Right atrium auricular region (tissue), 2 donors: ENCODE measurements at regions not wholly inside any gene's neighbourhood (a gene's known extent, or its start where the extent isn't known, plus 50 kb on each side); places are given as distances from the start of the nearest gene placed in this dataset.

Experiments used
- DNase-seq: peaks from one replicate; pipeline ENCODE4 v3.0.0-alpha.2; 2019; ENCODE audit warnings: low spot score
- H3K27ac ChIP-seq, 2 donors: fragments of 200-600 bp; sonication (generic); 1 replicate in 1 of 2; 2 replicates in 1 of 2; pipeline ENCODE4 v1.5.1; 2016 to 2019
- H3K27me3 ChIP-seq, 2 donors: fragments of 200-600 bp; sonication (generic); one replicate each; pipeline versions ENCODE4 v1.5.1 to v1.6.0; 2017 to 2019
- H3K36me3 ChIP-seq: fragments of 200-600 bp; sonication (generic); one replicate; pipeline ENCODE4 v1.5.1; 2016
- H3K4me1 ChIP-seq, 2 donors: fragments of 200-600 bp; sonication (generic); one replicate each; pipeline versions ENCODE4 v1.5.1 to v1.6.0; 2017 to 2019
- H3K4me3 ChIP-seq, 2 donors: fragments of 200-600 bp; sonication (generic); 1 replicate in 1 of 2; 2 replicates in 1 of 2; pipeline ENCODE4 v1.5.1; 2017 to 2019; ENCODE audit warnings: mild to moderate bottlenecking in 1 of 2, moderate library complexity in 1 of 2
- H3K9me3 ChIP-seq, 2 donors: fragments of 200-600 bp; sonication (generic); one replicate each; pipeline ENCODE4 v1.5.1; 2019
- CTCF ChIP-seq, 2 donors: fragments of 200-600 bp; sonication (generic); IDR thresholded peaks; one replicate each; pipeline ENCODE4 v1.5.1; 2019; ENCODE audit warnings: antibody characterized with exemption in 2 of 2

- no peak overlapping the region for H3K27ac ChIP-seq
- TF ChIP-seq CTCF (IDR thresholded peaks at IDR 0.05): no peak
- DNase-seq: no peak
- no peak overlapping the region for H3K4me3 ChIP-seq
- no peaks in the 10 kb centered on the region for H3K4me1 ChIP-seq
- H3K27me3 ChIP-seq: no peaks in the 10 kb centered on the region
- no peaks in the 10 kb centered on the region for H3K9me3 ChIP-seq
- H3K36me3 ChIP-seq: no peaks in the 10 kb centered on the region
Observed at GRCh38 chr10:88033385-88033784, 170.0 kb downstream of the PTEN start.

- no peak for DNase-seq
- Histone ChIP-seq H3K4me3 (no peak overlapping the region), H3K27me3 (no peaks in the 10 kb centered on the region), H3K27ac (no peak overlapping the region), H3K9me3 (no peaks in the 10 kb centered on the region), H3K4me1 (no peaks in the 10 kb centered on the region), H3K36me3 (no peaks in the 10 kb centered on the region)
- no peak for TF ChIP-seq CTCF (IDR thresholded peaks at IDR 0.05)
Observed at GRCh38 chr10:88033793-88034192, 170.4 kb downstream of the PTEN start.

GRCh38 chr10:88036126-88036525 lies 172.7 kb downstream of the PTEN start:
- no peaks in the 10 kb centered on the region for H3K27me3 ChIP-seq
- H3K36me3 ChIP-seq: no peaks in the 10 kb centered on the region
- H3K27ac ChIP-seq: no peak overlapping the region
- H3K9me3 ChIP-seq: no peaks in the 10 kb centered on the region
- peaks cover 0 to 3% of the 10 kb centered on the region in 2 donors for H3K4me1 ChIP-seq
- no peak for TF ChIP-seq CTCF (IDR thresholded peaks at IDR 0.05)
- H3K4me3 ChIP-seq: no peak overlapping the region
- no peak for DNase-seq

GRCh38 chr10:88037623-88038022 lies 174.2 kb downstream of the PTEN start:
- peaks cover 0 to 18% of the 10 kb centered on the region in 2 donors for H3K4me1 ChIP-seq
- no peaks in the 10 kb centered on the region for H3K27me3 ChIP-seq
- H3K9me3 ChIP-seq: no peaks in the 10 kb centered on the region
- no peak overlapping the region for H3K27ac ChIP-seq
- TF ChIP-seq CTCF (IDR thresholded peaks at IDR 0.05): no peak
- no peak for DNase-seq
- no peak overlapping the region for H3K4me3 ChIP-seq
- H3K36me3 ChIP-seq: no peaks in the 10 kb centered on the region

GRCh38 chr10:88038268-88038667 lies 174.8 kb downstream of the PTEN start:
- Histone ChIP-seq H3K27me3 (no peaks in the 10 kb centered on the region), H3K27ac (no peak overlapping the region), H3K36me3 (no peaks in the 10 kb centered on the region), H3K4me1 (peaks cover 0 to 23% of the 10 kb centered on the region in 2 donors), H3K4me3 (no peak overlapping the region), H3K9me3 (no peaks in the 10 kb centered on the region)
- no peak for TF ChIP-seq CTCF (IDR thresholded peaks at IDR 0.05)
- DNase-seq: no peak

GRCh38 chr10:88039496-88040200 lies 176.2 kb downstream of the PTEN start:
- Histone ChIP-seq H3K27ac (no peak overlapping the region), H3K36me3 (no peaks in the 10 kb centered on the region), H3K4me1 (peaks cover 0 to 23% of the 10 kb centered on the region in 2 donors), H3K4me3 (no peak overlapping the region), H3K9me3 (no peaks in the 10 kb centered on the region), H3K27me3 (no peaks in the 10 kb centered on the region)
- DNase-seq: no peak
- TF ChIP-seq CTCF (IDR thresholded peaks at IDR 0.05): no peak
